GM21717 (cell line): ENCODE measurements at regions not wholly inside any gene's neighbourhood (a gene's known extent, or its start where the extent isn't known, plus 50 kb on each side); places are given as distances from the start of the nearest gene placed in this dataset.

ENCODE experiments used
- ATAC-seq: cut with Tn5 transposase; IDR thresholded peaks from one replicate; pipeline ENCODE4 v1.9.1; 2021; ENCODE audit warnings: mild to moderate bottlenecking, moderate library complexity; ENCODE audit not compliant: unreplicated experiment

- no peak for ATAC-seq
Observed at GRCh38 chr3:135849827-135850226, 115.7 kb upstream of the PPP2R3A start.

GRCh38 chr3:135851201-135852081, 114.1 kb upstream of the PPP2R3A start:
- ATAC-seq, result no peak

- no peak for ATAC-seq
Observed at GRCh38 chr3:135853981-135854380, 111.5 kb upstream of the PPP2R3A start.

- no peak for ATAC-seq
Observed at GRCh38 chr3:135860761-135861160, 104.8 kb upstream of the PPP2R3A start.

- no peak for ATAC-seq
Observed at GRCh38 chr3:135862361-135862760, 103.2 kb upstream of the PPP2R3A start.

GRCh38 chr3:135864060-135864459, 101.5 kb upstream of the PPP2R3A start:
- no peak for ATAC-seq

- ATAC-seq, result no peak
Observed at GRCh38 chr3:135865085-135865484, 100.4 kb upstream of the PPP2R3A start.

- ATAC-seq, result no peak
Observed at GRCh38 chr3:135865553-135865952, 100.0 kb upstream of the PPP2R3A start.

- no peak for ATAC-seq
Observed at GRCh38 chr3:135867911-135868310, 97.6 kb upstream of the PPP2R3A start.

- no peak for ATAC-seq
Observed at GRCh38 chr3:135868801-135869200, 96.7 kb upstream of the PPP2R3A start.

- ATAC-seq, result no peak
Observed at GRCh38 chr3:135869439-135870105, 96.0 kb upstream of the PPP2R3A start.

GRCh38 chr3:135871311-135871710, 94.2 kb upstream of the PPP2R3A start:
- ATAC-seq, result no peak

GRCh38 chr3:135874035-135874434, 91.5 kb upstream of the PPP2R3A start:
- ATAC-seq, result no peak

- ATAC-seq, result no peak
Observed at GRCh38 chr3:135878501-135878900, 87.0 kb upstream of the PPP2R3A start.

GRCh38 chr3:135885885-135886284, 79.6 kb upstream of the PPP2R3A start:
- no peak for ATAC-seq

- ATAC-seq, result no peak
Observed at GRCh38 chr3:135887220-135887619, 78.3 kb upstream of the PPP2R3A start.

- no peak for ATAC-seq
Observed at GRCh38 chr3:135889443-135889842, 76.1 kb upstream of the PPP2R3A start.

- no peak for ATAC-seq
Observed at GRCh38 chr3:135891121-135891520, 74.4 kb upstream of the PPP2R3A start.

- ATAC-seq, result no peak
Observed at GRCh38 chr3:135895106-135895733, 70.3 kb upstream of the PPP2R3A start.

- no peak for ATAC-seq
Observed at GRCh38 chr3:135895734-135896121, 69.8 kb upstream of the PPP2R3A start.

GRCh38 chr3:135896613-135897012, 68.9 kb upstream of the PPP2R3A start:
- no peak for ATAC-seq

GRCh38 chr3:135897715-135898114, 67.8 kb upstream of the PPP2R3A start:
- no peak for ATAC-seq
